Mesodermal cell (in vitro differentiated cells): ENCODE measurements at regions not wholly inside any gene's neighbourhood (a gene's known extent, or its start where the extent isn't known, plus 50 kb on each side); places are given as distances from the start of the nearest gene placed in this dataset.
"Not testable (repeated sequence)": the region's sequence is repeated elsewhere in the genome, so short reads cannot be mapped to it uniquely, and the experiment has no call there.

Source experiments
- H3K27ac ChIP-seq: 2 replicates; pipeline ENCODE4 v1.7.0; 2013; ENCODE audit warnings: mild to moderate bottlenecking, low read depth, low read length, moderate library complexity; ENCODE audit not compliant: severe bottlenecking
- H3K36me3 ChIP-seq: 2 replicates; pipeline ENCODE4 v1.7.1; 2013; ENCODE audit warnings: mild to moderate bottlenecking, low read length, moderate library complexity; ENCODE audit not compliant: control insufficient read depth, insufficient read depth
- H3K4me1 ChIP-seq: one replicate; pipeline ENCODE4 v1.7.1; 2013; ENCODE audit warnings: mild to moderate bottlenecking, low read length; ENCODE audit not compliant: insufficient read depth, control insufficient read depth, poor library complexity, severe bottlenecking
- H3K4me3 ChIP-seq: 2 replicates; pipeline ENCODE4 v1.7.0; 2013; ENCODE audit warnings: low read length, control low read depth, mild to moderate bottlenecking; ENCODE audit not compliant: insufficient read depth, poor library complexity, severe bottlenecking; ENCODE audit errors: extremely low read depth
- H3K9me3 ChIP-seq: 2 replicates; pipeline ENCODE4 v1.7.1; 2013; ENCODE audit warnings: mild to moderate bottlenecking, low read length, moderate library complexity; ENCODE audit not compliant: control insufficient read depth
- WGBS, 2 experiments: methylation state at CpG; one replicate each; pipeline ENCODE4 v1.1.5; 2013; ENCODE audit warnings: missing lambda C conversion rate in 2 of 2; ENCODE audit not compliant: insufficient coverage in 2 of 2; 5-methylcytosine and 5-hydroxymethylcytosine counted together

DNA sequence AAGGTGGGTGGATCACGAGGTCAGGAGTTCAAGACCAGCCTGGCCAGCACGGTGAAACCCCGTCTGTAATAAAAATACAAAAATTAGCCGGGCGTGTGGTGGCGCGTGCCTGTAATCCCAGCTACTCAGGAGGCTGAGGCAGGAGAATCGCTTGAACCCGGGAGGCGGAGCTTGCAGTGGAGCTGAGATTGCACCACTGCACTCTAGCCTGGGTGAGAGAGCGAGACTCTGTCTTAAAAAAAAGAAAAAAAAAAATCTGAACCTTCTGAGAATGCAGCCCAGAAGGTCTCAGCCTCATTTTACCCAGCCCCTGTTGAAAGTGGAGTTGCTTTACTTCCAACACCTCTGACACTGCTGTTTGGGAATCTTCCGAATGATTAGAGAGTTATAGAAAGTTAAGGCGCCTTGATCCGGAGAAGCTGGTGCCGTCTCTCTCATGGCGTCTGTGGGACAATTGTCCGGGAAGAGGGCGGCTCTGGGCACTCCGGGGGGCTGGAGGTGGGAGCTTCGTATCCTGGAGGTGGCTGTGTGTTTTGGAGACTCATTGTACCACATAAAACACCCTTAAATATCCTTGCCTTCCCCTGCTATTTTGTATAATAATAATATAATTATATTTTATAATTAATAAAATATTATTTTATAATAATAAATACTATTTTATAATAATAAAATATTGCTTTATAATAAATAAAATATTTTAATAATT is 92.7 kb upstream of the PPP2R3B start:
- Histone ChIP-seq H3K4me3 (no peak overlapping the region), H3K9me3 (peaks cover 12% of the 10 kb centered on the region), H3K27ac (no peak overlapping the region), H3K4me1 (peaks cover 3% of the 10 kb centered on the region), H3K36me3 (no peaks in the 10 kb centered on the region)
- WGBS, 2 experiments, result 92 to 95% methylated on average over 11 to 17 of the region's 20 CpGs

DNA sequence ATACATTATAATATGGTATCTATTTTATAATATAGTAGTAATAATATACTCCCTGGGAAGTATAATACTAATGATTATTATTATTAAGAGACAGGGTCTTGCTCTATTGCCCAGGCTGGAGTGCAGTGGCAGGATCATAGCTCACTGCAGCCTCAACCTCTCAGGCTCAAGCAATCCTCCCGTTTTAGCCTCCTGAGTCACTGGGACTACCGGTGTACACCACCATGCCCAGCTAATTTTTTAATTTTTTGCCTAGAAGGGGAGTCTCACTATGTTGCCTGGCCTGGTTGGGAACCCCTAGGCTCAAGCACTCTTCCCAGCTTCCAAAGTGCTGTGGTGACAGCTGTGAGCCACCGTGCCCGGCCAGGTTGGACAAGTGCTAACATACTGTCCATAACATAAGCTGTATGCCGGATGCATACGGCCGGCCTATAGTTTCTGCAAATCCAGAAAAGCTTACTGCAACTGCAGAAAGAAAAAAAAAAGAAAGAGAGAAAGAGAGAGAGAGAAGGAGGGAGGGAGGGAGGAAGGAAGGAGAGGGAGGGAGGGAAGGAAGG is 94.2 kb upstream of the PPP2R3B start:
- H3K9me3 ChIP-seq, result peaks cover 5% of the 10 kb centered on the region
- H3K36me3 ChIP-seq, result no peaks in the 10 kb centered on the region
- no peak overlapping the region for H3K4me3 ChIP-seq
- no peak overlapping the region for H3K27ac ChIP-seq
- WGBS, 2 experiments, result 78 to 94% methylated on average over 6 to 7 of the region's 7 CpGs
- H3K4me1 ChIP-seq, result peaks cover 3% of the 10 kb centered on the region

GRCh38 chrX:482192-482701 is 95.5 kb upstream of the PPP2R3B start:
- WGBS, 2 experiments, result 80 to 84% methylated on average over 13 of the region's 13 CpGs
- Histone ChIP-seq H3K4me3 (no peak overlapping the region), H3K36me3 (no peaks in the 10 kb centered on the region), H3K4me1 (peaks cover 3% of the 10 kb centered on the region), H3K9me3 (peaks cover 4% of the 10 kb centered on the region), H3K27ac (no peak overlapping the region)

GRCh38 chrX:482702-483203 is 96.0 kb upstream of the PPP2R3B start:
- 83 to 84% methylated on average over 20 to 22 of the region's 23 CpGs for WGBS, 2 experiments
- Histone ChIP-seq H3K4me3 (no peak overlapping the region), H3K9me3 (no peaks in the 10 kb centered on the region), H3K4me1 (peaks cover 3% of the 10 kb centered on the region), H3K27ac (no peak overlapping the region), H3K36me3 (no peaks in the 10 kb centered on the region)

DNA sequence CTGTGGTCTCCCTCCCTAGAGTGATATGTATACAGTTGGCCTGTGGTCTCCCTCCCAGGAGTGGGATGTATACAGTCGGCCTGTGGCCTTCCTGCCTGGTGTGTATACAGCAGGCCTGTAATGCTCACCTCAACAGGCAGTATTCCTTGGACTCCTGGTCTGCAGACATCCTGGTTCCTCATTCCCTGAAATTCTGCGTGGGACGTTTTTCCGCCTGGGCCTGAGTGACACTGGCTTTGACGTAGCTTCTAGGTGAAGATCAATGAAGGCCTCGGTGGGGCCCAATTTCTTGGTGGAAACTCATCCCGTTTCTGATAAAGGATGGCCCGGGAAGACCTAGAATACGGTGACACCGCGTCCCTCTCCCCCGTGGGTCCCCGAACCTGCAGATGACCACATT is 98.7 kb upstream of the PPP2R3B start:
- H3K36me3 ChIP-seq, result no peaks in the 10 kb centered on the region
- no peaks in the 10 kb centered on the region for H3K9me3 ChIP-seq
- H3K27ac ChIP-seq, result no peak overlapping the region
- WGBS, 2 experiments, result 90 to 97% methylated on average over 13 of the region's 13 CpGs
- peaks cover 3% of the 10 kb centered on the region for H3K4me1 ChIP-seq
- no peak overlapping the region for H3K4me3 ChIP-seq

- Histone ChIP-seq H3K27ac (no peak overlapping the region), H3K4me1 (peaks cover 3% of the 10 kb centered on the region), H3K9me3 (no peaks in the 10 kb centered on the region), H3K4me3 (no peak overlapping the region), H3K36me3 (no peaks in the 10 kb centered on the region)
- WGBS, 2 experiments, result 100% methylated on average over 1 to 2 of the region's 4 CpGs
Measured at GRCh38 chrX:486325-486724, 99.6 kb upstream of the PPP2R3B start.

DNA sequence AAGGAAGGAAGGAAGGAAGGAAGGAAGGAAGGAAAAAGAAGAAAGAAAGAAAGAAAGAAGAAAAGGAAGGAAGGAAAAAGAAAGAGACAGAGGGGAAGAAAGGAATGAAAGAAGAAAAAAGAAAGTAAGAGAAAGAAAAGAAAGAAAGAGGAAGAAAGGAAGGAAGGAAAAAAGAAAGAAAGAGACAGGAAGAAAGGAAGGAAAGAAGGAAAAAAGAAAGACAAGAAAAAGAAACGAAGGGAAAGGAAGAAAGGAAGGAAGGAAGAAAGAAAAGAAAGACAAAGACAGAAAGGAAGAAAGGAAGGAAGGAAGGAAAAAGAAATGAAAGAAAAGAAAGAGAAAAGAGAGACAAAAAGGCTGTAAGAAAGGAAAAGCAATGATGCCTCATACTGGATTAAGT is 101.1 kb upstream of the PPP2R3B start:
- Histone ChIP-seq H3K9me3 (no peaks in the 10 kb centered on the region), H3K36me3 (no peaks in the 10 kb centered on the region), H3K4me3 (no peak overlapping the region), H3K27ac (no peak overlapping the region), H3K4me1 (no peaks in the 10 kb centered on the region)
- WGBS, 2 experiments, result 81 to 83% methylated on average over 1 of the region's 1 CpG

GRCh38 chrX:489820-490219 is 103.1 kb upstream of the PPP2R3B start:
- Histone ChIP-seq H3K4me3 (no peak overlapping the region), H3K36me3 (no peaks in the 10 kb centered on the region), H3K4me1 (no peaks in the 10 kb centered on the region), H3K27ac (no peak overlapping the region), H3K9me3 (no peaks in the 10 kb centered on the region)
- 88 to 92% methylated on average over 9 to 12 of the region's 12 CpGs for WGBS, 2 experiments

- H3K4me3 ChIP-seq, result no peak overlapping the region
- H3K36me3 ChIP-seq, result no peaks in the 10 kb centered on the region
- H3K9me3 ChIP-seq, result no peaks in the 10 kb centered on the region
- H3K4me1 ChIP-seq, result no peaks in the 10 kb centered on the region
- WGBS, 2 experiments, result 54 to 62% methylated on average over 27 to 29 of the region's 39 CpGs
- no peak overlapping the region for H3K27ac ChIP-seq
Measured at GRCh38 chrX:497186-498014, 110.7 kb upstream of the PPP2R3B start.

DNA sequence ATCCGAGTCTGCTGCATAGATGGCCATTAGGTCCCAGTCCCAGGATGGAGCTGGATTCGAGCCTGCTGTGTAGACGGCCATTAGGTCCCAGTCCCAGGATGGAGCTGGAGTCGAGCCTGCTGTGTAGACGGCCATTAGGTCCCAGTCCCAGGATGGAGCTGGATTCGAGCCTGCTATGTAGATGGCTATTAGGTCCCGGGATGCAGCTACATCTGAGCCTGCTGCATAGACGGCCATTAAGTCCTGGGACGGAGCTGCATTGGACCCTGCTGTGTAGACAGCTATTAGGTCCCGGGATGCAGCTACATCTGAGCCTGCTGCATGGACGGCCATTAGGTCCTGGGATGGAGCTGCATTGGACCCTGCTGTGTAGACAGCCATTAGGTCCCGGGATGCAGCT is 112.2 kb upstream of the PPP2R3B start:
- 85 to 86% methylated on average over 12 of the region's 12 CpGs for WGBS, 2 experiments
- H3K27ac ChIP-seq, H3K4me3 ChIP-seq, H3K4me1 ChIP-seq, H3K9me3 ChIP-seq, H3K36me3 ChIP-seq: not testable (repeated sequence)
